Hematopoietic multipotent progenitor cell treated with erythropoietin and hydrocortisone succinate and interleukin-3 and kit ligand, for 17 days (in vitro differentiated cells): ENCODE measurements at regions not wholly inside any gene's neighbourhood (a gene's known extent, or its start where the extent isn't known, plus 50 kb on each side); places are given as distances from the start of the nearest gene placed in this dataset.

Experiments used
- DNase-seq: peaks from one replicate; pipeline ENCODE4 v3.0.0-alpha.2; 2015; ENCODE audit warnings: low spot score

- no peak for DNase-seq
These were observed 197.0 kb upstream of the ZC3H12A start for GRCh38 chr1:37277366-37277765.

- DNase-seq: no peak
These were observed 193.0 kb upstream of the ZC3H12A start for GRCh38 chr1:37281354-37281753.

- DNase-seq: no peak
These were observed 191.6 kb upstream of the ZC3H12A start for GRCh38 chr1:37282764-37283163.

GRCh38 chr1:37284053-37284452 lies 190.3 kb upstream of the ZC3H12A start:
- no peak for DNase-seq

- DNase-seq: no peak
These were observed 187.5 kb upstream of the ZC3H12A start for GRCh38 chr1:37286881-37287280.

- no peak for DNase-seq
These were observed 185.5 kb upstream of the ZC3H12A start for GRCh38 chr1:37288900-37289299.

- no peak for DNase-seq
These were observed 183.7 kb upstream of the ZC3H12A start for GRCh38 chr1:37290718-37291117.

GRCh38 chr1:37292789-37293188 lies 181.6 kb upstream of the ZC3H12A start:
- no peak for DNase-seq

- DNase-seq: no peak
These were observed 180.3 kb upstream of the ZC3H12A start for GRCh38 chr1:37294096-37294495.

- DNase-seq: no peak
These were observed 179.9 kb upstream of the ZC3H12A start for GRCh38 chr1:37294529-37294928.

GRCh38 chr1:37298769-37299168 lies 175.6 kb upstream of the ZC3H12A start:
- DNase-seq: no peak

GRCh38 chr1:37299216-37299615 lies 175.2 kb upstream of the ZC3H12A start:
- DNase-seq: no peak

- no peak for DNase-seq
These were observed 170.4 kb upstream of the ZC3H12A start for GRCh38 chr1:37303884-37304574.

GRCh38 chr1:37305108-37305507 lies 169.3 kb upstream of the ZC3H12A start:
- no peak for DNase-seq

- DNase-seq: no peak
These were observed 168.5 kb upstream of the ZC3H12A start for GRCh38 chr1:37305841-37306240.

- DNase-seq: no peak
These were observed 167.9 kb upstream of the ZC3H12A start for GRCh38 chr1:37306461-37306860.

GRCh38 chr1:37306871-37307270 lies 167.5 kb upstream of the ZC3H12A start:
- DNase-seq: no peak

- DNase-seq: no peak
These were observed 166.1 kb upstream of the ZC3H12A start for GRCh38 chr1:37308031-37308960.

- no peak for DNase-seq
These were observed 164.8 kb upstream of the ZC3H12A start for GRCh38 chr1:37309574-37309973.

GRCh38 chr1:37310064-37310463 lies 164.3 kb upstream of the ZC3H12A start:
- DNase-seq: no peak

- DNase-seq: no peak
These were observed 159.0 kb upstream of the ZC3H12A start for GRCh38 chr1:37315371-37315846.

GRCh38 chr1:37317870-37318467 lies 156.4 kb upstream of the ZC3H12A start:
- no peak for DNase-seq

GRCh38 chr1:37318490-37318889 lies 155.9 kb upstream of the ZC3H12A start:
- DNase-seq: no peak
